SU-DHL-6 (cell line): ENCODE measurements at regions not wholly inside any gene's neighbourhood (a gene's known extent, or its start where the extent isn't known, plus 50 kb on each side); places are given as distances from the start of the nearest gene placed in this dataset.

Experiments
- EZH2phosphoT487 ChIP-seq: fragments of 200-600 bp; sonication (generic), shearing (Covaris generic); conservative IDR thresholded peaks from 2 replicates; pipeline ENCODE4 v1.6.1; 2018; ENCODE audit warnings: mild to moderate bottlenecking, antibody characterized with exemption, low read length, moderate library complexity, mixed read lengths
- TF ChIP-seq, protein P1 (sequence below): fragments of 200-600 bp; sonication (generic); IDR thresholded peaks from one replicate; pipeline ENCODE4 v1.5.1; 2017; ENCODE audit warnings: antibody characterized with exemption, mild to moderate bottlenecking, low read length, moderate library complexity; ENCODE audit not compliant: insufficient read depth, poor library complexity, severe bottlenecking

DNA sequence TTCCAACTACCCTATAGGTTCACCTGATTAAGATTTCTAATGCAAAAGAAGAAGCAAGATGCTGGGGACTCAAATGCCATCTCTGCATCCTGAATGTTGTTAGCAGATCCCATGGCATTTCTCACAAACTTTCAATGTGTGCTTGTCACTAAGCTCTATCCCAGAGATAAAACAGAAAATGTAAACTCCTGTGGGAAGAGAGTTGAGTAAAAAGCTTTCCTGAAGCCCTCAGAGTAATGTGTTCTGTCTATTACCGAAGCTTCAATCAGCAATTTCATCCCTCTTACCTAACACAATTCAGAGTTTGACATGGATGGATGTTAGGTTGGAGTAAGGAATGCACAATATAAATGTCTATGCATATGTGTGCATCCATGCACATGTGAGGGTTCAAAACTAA, 829.9 kb upstream of the PRMT6 start:
- TF ChIP-seq, protein P1, sequence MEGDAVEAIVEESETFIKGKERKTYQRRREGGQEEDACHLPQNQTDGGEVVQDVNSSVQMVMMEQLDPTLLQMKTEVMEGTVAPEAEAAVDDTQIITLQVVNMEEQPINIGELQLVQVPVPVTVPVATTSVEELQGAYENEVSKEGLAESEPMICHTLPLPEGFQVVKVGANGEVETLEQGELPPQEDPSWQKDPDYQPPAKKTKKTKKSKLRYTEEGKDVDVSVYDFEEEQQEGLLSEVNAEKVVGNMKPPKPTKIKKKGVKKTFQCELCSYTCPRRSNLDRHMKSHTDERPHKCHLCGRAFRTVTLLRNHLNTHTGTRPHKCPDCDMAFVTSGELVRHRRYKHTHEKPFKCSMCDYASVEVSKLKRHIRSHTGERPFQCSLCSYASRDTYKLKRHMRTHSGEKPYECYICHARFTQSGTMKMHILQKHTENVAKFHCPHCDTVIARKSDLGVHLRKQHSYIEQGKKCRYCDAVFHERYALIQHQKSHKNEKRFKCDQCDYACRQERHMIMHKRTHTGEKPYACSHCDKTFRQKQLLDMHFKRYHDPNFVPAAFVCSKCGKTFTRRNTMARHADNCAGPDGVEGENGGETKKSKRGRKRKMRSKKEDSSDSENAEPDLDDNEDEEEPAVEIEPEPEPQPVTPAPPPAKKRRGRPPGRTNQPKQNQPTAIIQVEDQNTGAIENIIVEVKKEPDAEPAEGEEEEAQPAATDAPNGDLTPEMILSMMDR, result no peak
- TF ChIP-seq EZH2phosphoT487, result no peak
